NCI-H1436 treated with DMSO at 0.1 percent for 48 hours (cell line): ENCODE measurements at regions not wholly inside any gene's neighbourhood (a gene's known extent, or its start where the extent isn't known, plus 50 kb on each side); places are given as distances from the start of the nearest gene placed in this dataset.
"Not testable (repeated sequence)": the region's sequence is repeated elsewhere in the genome, so short reads cannot be mapped to it uniquely, and the experiment has no call there.

Source experiments
- DNase-seq: peaks from one replicate; lab custom pipeline; 2025; lab: John Stamatoyannopoulos, UW

DNA sequence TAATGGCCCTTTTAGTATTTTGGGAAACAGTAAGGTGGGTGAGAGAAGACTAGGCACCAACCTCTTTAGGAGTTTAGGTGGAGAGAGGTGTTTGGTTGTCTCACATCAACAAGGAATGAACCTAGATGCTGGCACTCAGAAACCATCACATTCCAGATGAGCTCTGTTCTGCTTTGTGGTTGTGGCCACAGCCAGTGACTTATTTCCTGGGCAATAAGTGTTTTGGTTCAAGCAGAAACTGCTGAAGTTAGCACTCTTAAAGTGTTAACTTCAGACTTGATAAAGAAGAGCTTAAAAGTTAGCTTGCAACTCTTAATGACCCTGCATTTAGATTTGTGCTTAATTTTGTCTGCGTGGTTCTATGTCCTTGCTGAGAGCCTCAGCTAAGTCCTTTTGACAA, 929.2 kb downstream of the SLC4A3 start:
- no peak for DNase-seq

DNA sequence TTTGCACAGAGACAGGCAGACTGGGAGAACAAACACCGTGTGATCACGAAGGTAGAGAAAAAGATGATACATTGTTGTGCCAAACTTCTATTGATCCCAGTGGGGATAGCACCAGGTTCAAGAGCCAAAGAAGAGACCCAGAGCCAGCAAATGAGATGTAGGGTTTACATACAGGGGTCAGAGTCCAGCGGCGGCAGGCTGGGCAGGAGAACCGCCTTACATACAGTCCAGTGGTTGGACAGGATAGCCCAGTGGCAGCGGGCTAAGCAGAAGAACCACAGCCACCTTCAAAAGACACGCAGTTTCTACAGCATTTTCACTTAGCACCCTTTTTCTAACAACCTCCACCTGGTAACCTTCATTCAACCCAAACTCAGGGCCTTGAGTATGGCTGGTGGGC, 932.8 kb downstream of the SLC4A3 start:
- DNase-seq, result no peak

DNA sequence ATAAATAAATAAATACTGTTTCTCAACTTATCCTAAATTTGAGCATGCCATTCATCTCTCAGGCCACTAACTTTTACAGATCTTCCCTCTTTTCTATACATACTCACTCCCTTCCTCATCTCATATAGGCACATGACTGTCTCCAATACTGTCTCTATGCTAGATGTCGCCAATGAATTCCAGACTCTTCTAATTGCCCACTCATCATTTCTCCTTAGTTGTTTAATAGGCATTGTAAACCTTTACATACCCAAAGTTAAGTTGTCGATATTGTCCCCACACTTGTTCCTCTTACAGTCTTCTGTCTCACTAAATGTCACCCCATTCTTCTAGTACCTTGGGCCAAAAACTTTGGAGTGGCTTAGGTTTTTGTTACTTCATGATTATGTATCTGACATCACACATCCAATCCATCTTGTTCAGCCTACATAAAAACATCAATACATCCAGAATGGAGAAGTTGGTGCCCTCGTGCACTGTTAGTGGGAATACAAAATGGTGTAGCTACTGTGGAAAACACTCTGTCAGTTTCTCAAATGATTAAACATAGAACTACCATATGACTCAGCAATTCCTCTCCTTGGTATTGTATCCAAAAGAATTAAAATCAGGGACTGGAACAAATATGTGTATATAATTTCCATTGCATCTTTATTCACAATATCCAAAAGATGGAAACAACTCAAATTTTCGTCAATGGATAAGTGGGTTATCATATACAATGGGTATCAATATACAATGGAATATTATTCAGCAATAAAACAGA, 935.1 kb downstream of the SLC4A3 start:
- DNase-seq, result no peak

DNA sequence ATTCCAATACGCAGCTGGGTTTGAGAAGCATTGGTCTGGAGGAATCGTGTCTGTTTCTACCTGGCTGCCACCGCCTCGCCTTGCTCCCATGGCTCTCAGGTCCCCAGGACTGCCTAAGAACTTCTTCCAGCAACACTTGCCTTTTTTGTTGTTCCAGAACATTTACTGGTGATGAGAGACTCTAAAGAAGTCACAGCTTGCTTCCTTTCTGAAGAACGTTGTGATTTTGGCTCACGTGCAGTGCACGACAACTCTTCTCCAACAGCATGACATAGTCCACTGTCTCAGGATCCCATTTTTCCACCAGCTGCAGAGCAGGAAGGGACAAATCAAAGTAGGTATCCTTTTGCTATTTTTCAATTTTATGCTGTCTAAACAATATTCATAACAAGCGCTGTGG, 940.9 kb downstream of the SLC4A3 start:
- no peak for DNase-seq

DNA sequence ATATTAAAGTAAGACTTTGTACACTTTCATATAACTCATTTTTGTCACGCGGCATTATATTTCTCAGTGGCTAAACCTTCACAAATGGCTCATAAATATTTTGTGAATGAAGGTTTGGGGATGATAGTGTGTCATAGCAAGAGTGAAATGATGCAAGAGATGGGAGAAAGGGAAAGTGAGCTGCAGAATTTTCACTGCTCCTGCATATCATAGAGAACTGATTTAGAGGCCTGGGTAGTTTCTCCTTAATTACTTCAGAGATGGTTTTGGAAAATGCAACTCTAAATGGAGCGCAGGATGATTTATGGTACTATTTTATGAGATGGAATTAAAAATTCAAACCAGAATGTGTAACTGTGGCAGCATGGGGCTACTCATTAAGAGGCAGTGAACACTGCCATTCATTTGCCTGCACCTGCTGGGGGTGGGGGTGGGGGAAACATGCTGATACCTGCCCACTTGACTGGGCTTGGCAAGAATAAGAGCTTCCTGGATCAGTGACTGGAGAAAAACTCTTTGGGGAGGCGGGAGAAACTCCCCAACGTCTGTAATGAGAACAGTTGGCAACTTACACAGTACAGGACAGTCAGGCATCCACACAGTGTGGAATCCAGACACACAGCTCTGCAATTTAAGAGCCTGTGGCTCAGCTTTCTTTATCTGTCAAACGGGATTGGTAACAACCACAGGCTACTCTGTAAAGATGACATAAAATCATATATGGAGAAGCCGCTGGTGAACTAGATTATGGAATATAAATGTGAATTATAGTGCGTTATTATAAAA, 941.9 kb downstream of the SLC4A3 start:
- DNase-seq, result peak; percentile 81

DNA sequence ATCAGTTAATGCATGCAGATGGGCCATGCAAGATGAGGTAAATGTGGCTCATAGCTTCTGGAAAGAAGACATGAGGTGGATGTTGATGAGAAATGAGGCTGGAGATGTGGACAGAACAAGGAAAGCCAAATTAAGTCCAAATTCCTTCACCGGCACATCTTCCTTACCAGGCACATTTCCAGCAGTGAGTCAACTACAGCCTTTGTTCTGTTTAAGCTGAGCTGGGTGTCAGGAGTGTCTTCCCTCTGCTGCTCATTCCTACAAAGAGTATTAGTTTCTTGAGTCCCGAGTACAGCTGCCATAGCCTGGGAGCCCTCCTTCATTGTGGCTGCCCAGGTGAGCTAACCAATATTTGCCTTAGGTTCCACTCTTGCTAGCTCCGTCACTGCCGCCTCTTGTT, 945.0 kb downstream of the SLC4A3 start:
- no peak for DNase-seq

DNA sequence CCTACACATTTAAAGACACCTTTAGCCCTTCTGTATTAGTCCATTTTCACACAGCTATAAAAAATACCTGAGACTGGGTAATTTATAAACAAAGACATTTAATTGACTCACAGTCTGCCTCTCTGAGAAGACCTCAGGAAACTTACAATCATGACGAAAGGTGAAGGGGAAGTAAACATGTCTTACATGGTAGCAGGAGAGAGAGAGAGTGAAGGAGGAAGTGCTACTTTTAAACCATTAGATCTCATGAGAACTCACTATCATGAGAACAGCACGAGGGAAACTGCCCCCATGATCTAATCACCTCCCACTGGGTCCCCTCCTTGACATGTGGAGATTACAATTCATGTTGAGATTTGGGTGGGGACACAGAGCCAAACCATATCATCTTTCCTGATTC, 946.6 kb downstream of the SLC4A3 start:
- DNase-seq, result no peak

DNA sequence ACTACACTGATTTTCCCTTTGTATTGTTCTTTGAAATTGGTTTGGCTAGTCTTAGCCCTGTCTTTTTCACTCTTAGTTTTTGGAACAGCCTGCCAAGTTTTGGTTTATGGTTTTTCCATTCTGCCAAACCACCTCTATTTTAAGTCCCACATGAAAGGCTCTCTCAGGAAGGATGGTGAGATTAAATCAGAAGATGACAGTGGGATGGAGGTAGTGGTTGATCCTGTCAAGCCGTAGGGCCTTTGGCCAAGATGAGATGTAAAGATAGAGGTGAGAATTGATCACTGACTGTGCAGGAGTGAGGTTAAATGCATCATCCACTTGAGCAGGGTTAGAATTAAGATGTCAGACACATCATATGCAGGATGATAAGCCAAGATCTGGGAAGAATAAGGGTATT, 948.5 kb downstream of the SLC4A3 start:
- DNase-seq, result no peak

DNA sequence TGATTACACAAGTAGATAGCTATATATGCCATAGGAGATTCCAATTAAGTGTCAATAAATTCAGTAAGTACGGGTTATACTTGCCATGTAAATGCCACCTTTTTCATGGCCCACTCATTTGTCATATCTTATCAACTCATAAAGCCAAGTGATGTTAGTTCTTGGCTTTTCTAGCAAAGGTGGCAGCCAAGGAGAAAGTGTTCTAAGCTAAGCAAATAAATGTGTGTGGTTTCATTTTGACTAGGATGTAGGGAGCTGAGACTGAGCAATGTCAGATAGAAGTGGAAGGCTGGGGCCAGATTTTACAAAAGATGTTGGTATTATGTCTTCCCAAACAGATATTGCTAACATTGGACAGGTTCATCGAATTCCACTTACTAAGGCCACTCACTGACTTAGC, 952.0 kb downstream of the SLC4A3 start:
- DNase-seq, result no peak

DNA sequence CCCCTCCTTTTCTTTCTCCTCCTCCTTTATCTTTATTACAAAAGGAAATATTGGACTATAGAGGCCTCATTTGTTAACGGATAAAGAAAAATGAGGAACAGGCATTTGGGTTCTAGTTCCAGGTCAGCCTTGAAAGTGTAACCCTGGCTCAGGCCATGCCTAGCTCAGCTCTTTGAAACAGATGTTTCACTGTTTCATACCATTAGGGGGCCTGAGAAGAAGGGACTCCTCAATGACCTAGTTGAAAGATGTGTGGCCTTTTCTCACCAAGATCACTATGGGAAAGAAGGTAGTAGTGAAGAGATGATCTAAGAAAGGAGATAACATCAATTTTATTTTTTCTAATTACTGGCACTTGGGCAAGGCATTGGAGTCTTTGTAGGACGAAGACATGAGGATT, 952.7 kb downstream of the SLC4A3 start:
- no peak for DNase-seq

DNA sequence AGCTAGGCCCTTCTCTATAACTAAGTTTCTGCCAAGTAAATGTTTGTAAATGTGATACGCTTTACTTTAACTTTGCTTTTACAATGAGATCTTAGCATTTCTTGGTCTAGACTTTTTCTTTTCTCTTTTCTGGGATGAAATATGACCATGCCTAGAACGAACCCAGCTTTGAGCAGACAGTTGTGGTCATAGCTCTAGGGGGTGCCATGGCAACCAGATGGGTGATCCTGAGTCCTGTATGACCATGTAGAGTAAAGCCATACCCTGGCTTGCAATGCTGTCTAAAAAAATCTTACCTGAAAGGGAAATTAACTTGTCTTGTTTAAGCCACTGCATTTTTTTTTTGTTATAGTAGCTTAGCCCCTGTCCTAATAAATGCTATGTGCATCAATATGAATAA, 956.3 kb downstream of the SLC4A3 start:
- DNase-seq, result no peak

DNA sequence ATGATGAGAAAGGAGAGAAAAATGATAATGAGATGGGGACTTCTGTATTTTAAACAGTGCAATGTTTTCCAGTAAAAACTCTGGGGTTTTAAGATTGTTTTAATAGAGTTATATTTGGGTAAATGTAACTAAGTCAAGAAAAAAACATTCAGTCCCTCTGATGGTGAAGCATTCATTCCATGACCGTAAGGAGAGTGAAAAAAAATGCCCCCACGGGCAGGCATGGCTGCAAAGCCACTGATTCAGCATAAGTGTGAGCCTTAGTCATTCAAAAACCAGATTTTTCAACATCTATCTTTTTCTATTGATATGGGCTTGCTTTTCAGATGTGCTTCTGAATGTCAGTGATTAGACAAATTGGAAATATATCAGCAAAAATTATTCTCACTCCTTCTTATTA, 957.8 kb downstream of the SLC4A3 start:
- no peak for DNase-seq

DNA sequence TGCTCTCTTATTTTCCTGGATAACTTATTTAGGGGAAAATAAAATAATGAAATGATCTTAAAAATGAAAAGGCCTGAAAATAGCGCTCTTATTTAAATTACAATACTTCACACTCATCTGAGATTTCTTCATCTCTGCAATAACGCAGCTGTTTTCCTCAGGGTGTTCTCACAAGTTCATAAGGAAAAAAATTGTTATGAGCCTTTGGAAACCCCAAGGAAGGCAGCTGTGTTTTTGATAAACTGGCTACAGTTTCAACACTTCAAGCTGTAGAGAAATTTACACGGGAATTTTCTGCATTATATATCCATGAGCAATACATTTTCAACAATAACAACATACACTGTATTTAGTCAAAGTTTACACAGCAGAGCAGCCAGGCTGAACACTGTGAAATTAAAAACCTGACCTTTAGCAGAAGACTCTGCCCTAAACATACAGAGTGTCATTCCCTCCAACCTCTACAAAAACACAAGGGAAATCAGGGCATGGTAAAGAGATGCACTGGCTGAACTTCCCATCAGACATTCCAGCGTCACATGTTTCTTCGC, 959.6 kb downstream of the SLC4A3 start:
- no peak for DNase-seq

DNA sequence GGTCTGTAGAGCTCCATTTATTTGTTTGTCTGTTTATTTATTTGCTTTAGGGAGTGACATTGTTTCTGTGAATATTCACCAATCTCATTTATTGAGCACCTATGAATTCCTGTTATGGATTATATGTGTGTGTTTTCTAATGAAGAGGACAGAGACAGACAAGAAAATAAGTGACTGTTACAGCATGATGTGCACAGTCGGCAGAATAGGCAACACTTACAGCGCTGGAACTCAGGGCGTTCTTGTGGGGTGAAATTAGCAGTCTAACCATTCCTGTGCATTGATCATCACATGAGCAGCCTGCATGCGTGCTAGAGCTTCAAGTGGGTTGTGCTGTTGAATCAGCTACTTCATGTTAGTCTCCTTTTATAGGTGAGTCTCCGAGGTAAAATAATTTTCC, 960.7 kb downstream of the SLC4A3 start:
- DNase-seq, result no peak

DNA sequence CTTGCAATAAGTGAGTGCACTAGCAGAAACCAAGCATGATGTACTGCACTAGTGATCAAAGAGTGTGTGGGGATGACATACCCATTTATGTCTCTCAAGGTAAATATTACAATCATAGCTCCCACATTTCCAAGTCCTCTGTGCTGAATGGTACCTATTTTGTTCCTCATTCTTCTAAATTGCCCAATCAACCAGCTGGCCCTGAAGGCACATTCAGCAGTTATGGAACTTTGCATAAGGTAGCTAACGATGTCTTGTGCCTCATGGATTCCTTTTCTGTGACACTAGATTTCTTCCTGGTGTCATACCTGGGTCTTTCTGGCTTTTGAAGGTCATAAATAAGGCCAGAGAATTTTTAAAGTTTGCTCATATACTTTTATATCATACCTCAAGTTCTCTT, 963.0 kb downstream of the SLC4A3 start:
- no peak for DNase-seq

DNA sequence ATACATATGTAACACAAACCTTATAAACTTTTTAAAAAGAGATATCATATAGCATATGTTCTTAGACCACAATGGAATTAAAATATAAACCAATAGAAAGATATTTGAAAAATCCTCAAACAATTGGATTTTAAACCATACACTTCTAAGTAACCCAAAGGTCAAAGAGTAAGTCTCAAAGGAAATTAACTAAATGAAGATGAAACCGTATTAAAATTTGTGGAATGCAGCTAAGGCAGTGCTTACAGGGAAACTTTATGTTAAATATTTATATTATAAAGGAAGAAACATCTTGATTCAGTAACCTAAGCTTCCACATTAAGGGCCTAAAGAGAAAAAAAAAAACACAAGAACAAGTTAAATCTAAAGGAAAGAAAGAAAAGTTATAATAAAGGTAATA, 966.1 kb downstream of the SLC4A3 start:
- DNase-seq, result no peak

DNA sequence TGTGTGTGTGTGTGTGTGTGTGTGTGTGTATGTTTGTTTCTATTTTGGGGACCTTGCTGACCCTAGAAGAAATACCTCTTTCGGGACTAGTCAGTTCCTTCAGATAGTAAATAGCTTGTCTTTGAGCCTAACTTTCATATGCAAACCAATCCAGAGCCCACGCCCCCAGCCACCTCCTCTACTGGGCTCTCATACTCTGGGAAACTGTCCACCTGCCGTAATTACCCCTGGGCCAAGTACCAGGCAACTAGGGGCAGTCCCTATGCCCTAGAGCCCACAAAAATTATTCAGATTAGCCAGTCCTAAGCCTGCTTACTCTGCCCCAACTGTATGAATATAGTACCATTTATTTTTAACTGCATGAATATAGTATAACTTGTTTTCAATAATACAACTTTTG, 970.4 kb downstream of the EPHA4 start:
- DNase-seq, result no peak

DNA sequence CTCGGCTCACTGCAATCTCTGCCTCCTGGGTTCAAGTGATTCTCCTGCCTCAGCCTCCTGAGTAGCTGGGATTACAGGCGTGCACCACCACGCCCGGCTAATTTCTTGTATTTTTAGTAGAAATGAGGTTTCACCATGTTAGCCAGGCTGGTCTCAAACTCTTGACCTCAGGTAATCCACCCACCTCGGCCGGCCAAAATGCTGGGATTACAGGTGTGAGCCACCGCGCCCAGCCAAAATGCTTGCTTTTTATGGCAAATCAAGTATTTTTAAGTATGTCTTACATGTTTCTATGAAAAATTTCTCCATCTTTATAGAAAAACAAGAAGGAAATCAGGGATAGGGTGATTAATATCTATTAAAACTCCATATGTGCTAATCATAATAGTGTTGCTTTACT, 959.1 kb downstream of the EPHA4 start:
- not testable (repeated sequence) for DNase-seq

DNA sequence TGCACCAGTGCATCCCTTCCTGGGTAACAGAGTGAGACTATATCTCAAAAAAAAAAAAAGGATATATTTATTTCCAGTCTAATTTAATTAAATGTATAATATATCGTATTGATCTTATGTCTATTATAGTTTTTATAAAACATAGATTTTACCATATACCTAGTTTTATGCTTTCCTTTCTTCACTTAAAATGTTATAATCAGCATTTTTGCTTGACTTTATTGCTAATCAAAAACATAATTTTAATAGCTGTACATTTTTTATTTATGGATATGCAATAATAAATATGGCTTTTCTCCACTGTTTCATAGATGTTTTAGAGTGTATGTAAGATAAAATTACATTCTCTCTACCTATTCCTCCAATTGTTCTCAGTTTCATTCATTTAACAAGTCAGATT, 958.0 kb downstream of the EPHA4 start:
- DNase-seq, result no peak

DNA sequence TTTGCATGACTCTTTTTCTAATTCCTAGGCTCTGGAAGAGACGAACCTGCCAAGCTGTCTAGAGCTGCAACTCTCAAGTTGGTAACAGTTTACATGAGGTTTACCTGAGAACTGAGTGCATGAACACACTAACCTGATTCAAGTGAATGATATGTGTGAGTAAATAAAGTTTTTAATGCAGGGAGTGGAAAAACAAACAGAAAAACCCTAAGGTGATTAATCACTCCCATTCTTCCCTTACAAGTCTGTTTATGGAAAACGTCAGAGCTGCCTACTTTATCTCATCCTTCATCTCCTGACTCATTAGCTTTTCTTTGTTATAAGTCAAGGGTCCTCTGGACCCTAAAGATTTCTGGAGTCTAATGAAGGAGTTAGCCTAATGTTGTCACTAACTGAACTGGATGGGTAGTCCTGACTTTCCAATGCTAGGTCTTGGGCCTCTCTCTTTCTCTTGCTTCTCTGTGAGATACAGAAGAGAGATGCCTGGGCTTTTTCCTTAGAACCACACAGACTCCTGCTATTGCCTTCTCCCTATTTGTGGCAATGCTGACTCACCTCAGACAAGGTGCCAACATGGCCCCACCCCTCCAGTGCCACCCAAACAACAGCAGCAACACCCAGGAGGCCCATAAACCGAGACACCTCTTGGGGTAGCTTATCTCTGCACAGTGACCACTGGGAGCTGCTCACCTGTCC, 952.4 kb downstream of the EPHA4 start:
- no peak for DNase-seq

DNA sequence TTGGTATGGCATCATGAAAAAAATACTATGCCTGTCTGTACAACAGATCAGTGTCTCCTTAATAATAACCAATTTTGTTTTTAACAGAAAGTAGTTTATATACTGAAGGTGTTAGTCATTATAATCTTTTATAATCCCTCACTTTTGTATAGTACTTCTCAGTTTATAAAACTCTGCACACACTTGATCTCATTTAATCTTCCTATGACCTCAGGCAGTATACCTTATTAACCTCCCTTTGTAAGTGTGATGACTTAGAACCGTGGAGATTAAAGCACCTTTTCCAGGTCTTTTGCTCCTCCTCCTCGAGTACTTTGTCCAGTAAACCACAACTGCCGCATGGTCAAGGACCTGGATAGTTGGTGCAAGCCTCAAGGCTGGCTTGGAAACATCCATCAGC, 945.5 kb downstream of the EPHA4 start:
- no peak for DNase-seq

DNA sequence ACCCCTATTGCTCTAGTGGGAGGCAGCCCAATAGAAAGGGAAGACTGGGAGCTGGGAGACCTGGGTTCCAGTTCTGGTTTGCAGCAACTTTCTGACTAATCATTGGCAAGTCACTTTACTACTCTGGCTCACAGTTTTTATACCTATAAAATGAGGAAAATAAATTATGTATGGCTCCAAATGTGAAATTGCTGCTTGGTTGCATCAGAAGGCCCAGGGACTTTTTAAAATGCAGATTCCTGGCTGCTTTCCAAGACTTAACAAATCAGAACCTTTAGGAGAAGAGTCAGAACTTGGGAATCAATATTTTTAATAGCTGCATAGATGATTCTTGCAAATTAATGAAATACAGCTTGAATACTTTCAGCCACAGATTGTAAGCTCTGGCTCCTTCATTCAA, 943.9 kb downstream of the EPHA4 start:
- no peak for DNase-seq

DNA sequence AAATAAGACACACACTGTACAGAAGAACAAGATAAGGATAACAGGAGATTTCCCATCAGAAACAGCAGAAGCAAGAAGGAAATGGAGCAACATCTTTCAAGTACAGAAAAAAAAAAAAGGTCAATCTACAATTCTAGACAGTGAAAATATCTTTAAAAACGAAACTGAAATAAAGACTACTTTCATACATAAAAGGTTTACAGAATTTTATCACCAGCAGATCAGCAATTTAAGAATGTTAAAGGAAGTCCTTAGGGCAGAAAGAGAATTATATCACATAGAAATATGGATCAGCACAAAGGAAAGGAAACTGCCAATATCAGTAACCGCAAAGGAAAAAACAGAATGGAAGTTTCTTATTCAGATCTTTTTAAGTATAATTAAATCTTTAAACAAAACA, 931.0 kb downstream of the EPHA4 start:
- DNase-seq, result no peak
